ENCODE measurements at regions not wholly inside any gene's neighbourhood (a gene's known extent, or its start where the extent isn't known, plus 50 kb on each side); places are given as distances from the start of the nearest gene placed in this dataset.

DNA sequence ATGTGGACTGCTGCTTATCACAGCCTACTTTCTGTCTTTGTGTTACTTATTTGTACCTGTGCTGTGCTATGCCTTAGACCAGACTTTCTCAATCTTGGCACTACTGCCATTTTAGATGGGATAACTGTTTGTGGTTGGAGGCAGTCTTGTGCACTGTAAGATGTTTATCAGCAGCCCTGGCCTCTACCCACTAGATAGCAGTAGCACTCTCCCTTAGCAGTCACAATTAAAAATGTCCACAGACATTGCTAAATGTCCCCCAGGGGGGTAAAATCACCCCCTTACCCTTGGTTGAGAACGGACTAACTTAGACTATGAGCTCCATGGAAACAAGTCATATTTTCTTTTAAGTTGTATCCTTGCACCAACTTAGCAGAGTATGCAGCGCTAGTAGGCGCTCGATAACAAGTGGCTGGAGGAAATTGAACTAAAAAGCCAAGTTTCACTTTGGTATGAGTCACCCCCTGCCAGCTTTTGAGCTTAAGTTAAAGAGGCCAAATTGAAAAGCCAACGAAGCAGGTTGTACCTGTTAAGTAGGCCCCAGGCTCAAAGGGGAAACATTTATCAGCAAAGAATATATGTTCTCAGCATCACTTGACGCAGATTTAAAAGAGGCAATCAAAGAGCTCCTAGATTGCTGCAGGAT is 304.8 kb upstream of the SORL1-AS1 start:
- no peak overlapping the region for H4K91ac ChIP-seq (ENCODE audit: insufficient read length, low read depth, low read length)
- H3K4me3 Mint-ChIP-seq, result no peak overlapping the region
- H3K27ac Mint-ChIP-seq, result no peak overlapping the region
- TF ChIP-seq CTCF (conservative IDR thresholded peaks at IDR 0.05), result no peak
- no peak overlapping the region for H3K4ac ChIP-seq (ENCODE audit: low read depth, low read length)
- H3K9me3 Mint-ChIP-seq, result no peaks in the 10 kb centered on the region
- H3K79me2 ChIP-seq (ENCODE audit: insufficient read depth, low read length), result no peaks in the 10 kb centered on the region
- H3K4me1 ChIP-seq (ENCODE audit: insufficient read depth, low read length), result peaks cover 15% of the 10 kb centered on the region; the same call in 1 of the 2 replicates
- H4K8ac ChIP-seq (replicated peaks; ENCODE audit: insufficient read length, low read depth, low read length), result no peak overlapping the region
- peaks cover 2% of the 10 kb centered on the region; the same call in 1 of the 2 replicates for H3K27me3 Mint-ChIP-seq (ENCODE audit: low read depth)
- no peak overlapping the region for H2BK15ac ChIP-seq (ENCODE audit: low read depth, low read length)
- H3K36me3 Mint-ChIP-seq (ENCODE audit: insufficient read depth in 1 of 3, low read depth in 3 of 3), result no peaks in the 10 kb centered on the region
- no peak for DNase-seq
- H3K4me2 ChIP-seq (ENCODE audit: insufficient read depth, insufficient read length, low read length), result no peak overlapping the region
- H4K5ac ChIP-seq (ENCODE audit: insufficient read length, low read depth, low read length), result no peak overlapping the region
- no peak overlapping the region for H3K23ac ChIP-seq (ENCODE audit: insufficient read length, low read depth, low read length)
- H2BK5ac ChIP-seq (ENCODE audit: insufficient read length, low read length), result no peak overlapping the region
- H3K4me1 Mint-ChIP-seq, result peaks cover 26 to 30% of the 10 kb centered on the region in 2 experiments
- H3K56ac ChIP-seq (ENCODE audit: insufficient read length, low read depth, low read length), result no peak overlapping the region
- H3K9me3 ChIP-seq (ENCODE audit: control insufficient read depth, low read depth, low read length), result no peaks in the 10 kb centered on the region
- no peak overlapping the region for H3T11ph ChIP-seq (ENCODE audit: low read length)
- H3K18ac ChIP-seq (ENCODE audit: insufficient read length, low read depth, low read length), result no peak overlapping the region
- no peak overlapping the region for H2AFZ ChIP-seq (ENCODE audit: low read length)
- H2AK5ac ChIP-seq (ENCODE audit: insufficient read length, low read length), result no peak overlapping the region
- H2BK12ac ChIP-seq (ENCODE audit: insufficient read length, low read depth, low read length), result no peak overlapping the region
- no peak overlapping the region for H2BK120ac ChIP-seq (ENCODE audit: low read depth, low read length, poor library complexity, severe bottlenecking)
- no peaks in the 10 kb centered on the region for H3K23me2 ChIP-seq (ENCODE audit: insufficient read length, low read depth, low read length, poor library complexity, severe bottlenecking)
- H3K27ac ChIP-seq (ENCODE audit: insufficient read length, low read depth, low read length), result no peak overlapping the region
- H2BK20ac ChIP-seq (ENCODE audit: low read depth, low read length, poor library complexity, severe bottlenecking), result no peak overlapping the region
- H3K9ac ChIP-seq (ENCODE audit: extremely low read depth, insufficient read length, low read length), result no peak overlapping the region
- no peaks in the 10 kb centered on the region for H3K79me1 ChIP-seq (ENCODE audit: insufficient read depth, low read depth, low read length, poor library complexity, severe bottlenecking)
- no peaks in the 10 kb centered on the region for H3K27me3 ChIP-seq (ENCODE audit: insufficient read depth, low read length)
- no peak overlapping the region for H3K14ac ChIP-seq (ENCODE audit: insufficient read depth, low read length)
- no CpG with 5 or more reads among the region's 6 CpGs for WGBS (ENCODE audit: extremely low coverage, insufficient read length, low lambda C conversion rate)
- H4K20me1 ChIP-seq (ENCODE audit: control insufficient read depth, insufficient read depth, insufficient read length), result no peaks in the 10 kb centered on the region
